ENCODE measurements at regions not wholly inside any gene's neighbourhood (a gene's known extent, or its start where the extent isn't known, plus 50 kb on each side); places are given as distances from the start of the nearest gene placed in this dataset.

- no peak for TF ChIP-seq POLR2A (IDR thresholded peaks at IDR 0.05)
- TF ChIP-seq, protein P1, sequence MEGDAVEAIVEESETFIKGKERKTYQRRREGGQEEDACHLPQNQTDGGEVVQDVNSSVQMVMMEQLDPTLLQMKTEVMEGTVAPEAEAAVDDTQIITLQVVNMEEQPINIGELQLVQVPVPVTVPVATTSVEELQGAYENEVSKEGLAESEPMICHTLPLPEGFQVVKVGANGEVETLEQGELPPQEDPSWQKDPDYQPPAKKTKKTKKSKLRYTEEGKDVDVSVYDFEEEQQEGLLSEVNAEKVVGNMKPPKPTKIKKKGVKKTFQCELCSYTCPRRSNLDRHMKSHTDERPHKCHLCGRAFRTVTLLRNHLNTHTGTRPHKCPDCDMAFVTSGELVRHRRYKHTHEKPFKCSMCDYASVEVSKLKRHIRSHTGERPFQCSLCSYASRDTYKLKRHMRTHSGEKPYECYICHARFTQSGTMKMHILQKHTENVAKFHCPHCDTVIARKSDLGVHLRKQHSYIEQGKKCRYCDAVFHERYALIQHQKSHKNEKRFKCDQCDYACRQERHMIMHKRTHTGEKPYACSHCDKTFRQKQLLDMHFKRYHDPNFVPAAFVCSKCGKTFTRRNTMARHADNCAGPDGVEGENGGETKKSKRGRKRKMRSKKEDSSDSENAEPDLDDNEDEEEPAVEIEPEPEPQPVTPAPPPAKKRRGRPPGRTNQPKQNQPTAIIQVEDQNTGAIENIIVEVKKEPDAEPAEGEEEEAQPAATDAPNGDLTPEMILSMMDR (IDR thresholded peaks at IDR 0.05) = no peak
These were observed 793.6 kb upstream of the ACVR2A start for GRCh38 chr2:147051248-147051647.

All from testis (tissue), 2 donors.